G401 (cell line): ENCODE measurements at regions not wholly inside any gene's neighbourhood (a gene's known extent, or its start where the extent isn't known, plus 50 kb on each side); places are given as distances from the start of the nearest gene placed in this dataset.
"Not testable (repeated sequence)": the region's sequence is repeated elsewhere in the genome, so short reads cannot be mapped to it uniquely, and the experiment has no call there.

Source experiments
- DNase-seq: peaks from one replicate; pipeline ENCODE4 v3.0.0-alpha.2; 2015; ENCODE audit warnings: low spot score
- in situ Hi-C: cut with HindIII; loops from 2 replicates; pipeline ENCODE4 v1.10.0; 2016; ENCODE audit warnings: low sequenced_read_pairs, mixed read lengths

DNA sequence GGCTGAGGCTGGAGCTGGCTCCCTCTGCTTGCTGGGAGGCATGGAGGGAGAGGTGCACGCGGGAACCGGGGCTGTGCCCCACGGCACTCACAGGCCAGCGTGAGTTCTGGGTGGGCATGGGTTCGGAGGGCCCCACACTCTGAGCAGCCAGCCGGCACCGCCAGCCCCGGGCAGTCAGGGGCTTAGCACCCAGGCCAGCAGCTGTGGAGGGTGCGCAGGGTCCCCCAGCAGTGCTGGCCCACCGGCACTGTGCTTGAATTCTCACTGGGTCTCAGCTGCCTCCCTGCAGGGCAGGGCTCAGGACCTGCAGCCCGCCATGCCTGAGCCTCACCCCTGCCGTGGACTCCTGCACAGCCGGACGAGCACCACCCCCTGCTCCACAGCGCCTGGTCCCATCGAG, 164.9 kb upstream of the PLD5 start:
- in situ Hi-C loops: no loop called here

GRCh38 chr1:242674951-242675645, 150.6 kb upstream of the PLD5 start:
- no peak for DNase-seq
- in situ Hi-C loops: no loop called here

More for the DNA sequence above, 164.9 kb upstream of the PLD5 start:
- no peak for DNase-seq

- DNase-seq: no peak
- in situ Hi-C loops: no loop called here
These were observed 149.2 kb upstream of the PLD5 start for GRCh38 chr1:242673652-242674051.

- in situ Hi-C loops: not testable (repeated sequence)
These were observed 148.7 kb upstream of the PLD5 start for GRCh38 chr1:242673165-242673564.

DNA sequence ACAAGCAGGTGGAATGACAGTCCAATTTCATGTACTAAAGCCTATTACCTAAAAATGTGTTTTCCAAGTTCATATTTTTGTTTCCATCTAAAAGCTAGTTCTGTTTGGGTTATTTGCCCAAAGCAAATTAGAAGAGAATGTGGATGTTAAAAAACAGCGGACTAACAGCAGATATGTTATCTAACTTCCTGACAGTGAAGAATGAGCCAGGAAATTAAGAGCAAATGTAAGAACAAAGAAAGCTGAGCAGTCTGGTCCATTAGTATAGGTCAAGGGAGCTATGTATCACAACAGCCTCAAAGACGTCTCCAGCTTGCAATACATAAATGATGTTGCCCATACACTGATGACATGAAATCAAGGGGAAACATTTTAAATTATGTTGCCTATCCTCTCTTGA, 145.5 kb upstream of the PLD5 start:
- in situ Hi-C loops: no loop called here
- DNase-seq: no peak

More at GRCh38 chr1:242673165-242673564, 148.7 kb upstream of the PLD5 start:
- DNase-seq: not testable (repeated sequence)

GRCh38 chr1:242662886-242663285, 138.4 kb upstream of the PLD5 start:
- in situ Hi-C loops: no loop called here
- DNase-seq: no peak

GRCh38 chr1:242653772-242654171, 129.3 kb upstream of the PLD5 start:
- DNase-seq, in situ Hi-C loops: not testable (repeated sequence)

DNA sequence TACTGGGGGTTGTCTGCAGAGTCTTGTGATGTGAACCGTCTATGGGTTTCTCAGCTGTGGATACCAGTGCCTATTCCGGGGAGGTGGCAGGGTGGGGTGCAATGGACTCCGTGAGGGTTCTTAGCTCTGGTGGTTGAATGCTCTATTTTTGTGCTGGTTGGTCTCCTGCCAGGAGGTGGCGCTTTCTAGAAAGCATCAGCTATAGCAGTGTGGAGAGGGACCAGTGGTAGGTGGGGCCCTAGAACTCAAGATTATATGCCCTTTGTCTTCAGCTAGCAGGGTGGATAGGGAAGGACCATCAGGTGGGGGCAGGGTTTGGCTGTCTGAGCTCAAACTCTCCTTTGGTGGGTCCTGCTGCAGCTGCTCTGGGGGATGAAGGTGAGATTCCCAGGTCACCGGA, 127.3 kb upstream of the PLD5 start:
- in situ Hi-C loops: no loop called here
- DNase-seq: no peak

DNA sequence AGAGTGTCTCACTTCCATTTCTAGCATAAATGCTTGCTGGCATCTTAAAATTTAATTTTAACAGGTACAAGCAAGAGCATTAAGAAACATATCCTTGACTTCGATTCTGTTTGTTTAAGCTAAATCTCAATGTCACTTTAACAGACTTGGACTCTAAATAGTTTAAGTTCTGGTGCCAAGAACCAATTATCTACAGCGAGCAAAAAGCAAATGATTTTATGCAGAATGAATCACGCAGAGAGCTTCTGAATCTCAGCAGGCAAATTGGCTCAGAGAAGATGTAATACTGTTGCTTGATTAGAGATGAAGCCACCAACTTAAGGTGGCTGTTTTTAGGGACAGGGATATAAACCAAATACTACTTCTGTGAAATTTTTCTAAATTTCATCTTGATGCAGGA, 117.0 kb upstream of the PLD5 start:
- in situ Hi-C loops: no loop called here
- peak; percentile 31 for DNase-seq

DNA sequence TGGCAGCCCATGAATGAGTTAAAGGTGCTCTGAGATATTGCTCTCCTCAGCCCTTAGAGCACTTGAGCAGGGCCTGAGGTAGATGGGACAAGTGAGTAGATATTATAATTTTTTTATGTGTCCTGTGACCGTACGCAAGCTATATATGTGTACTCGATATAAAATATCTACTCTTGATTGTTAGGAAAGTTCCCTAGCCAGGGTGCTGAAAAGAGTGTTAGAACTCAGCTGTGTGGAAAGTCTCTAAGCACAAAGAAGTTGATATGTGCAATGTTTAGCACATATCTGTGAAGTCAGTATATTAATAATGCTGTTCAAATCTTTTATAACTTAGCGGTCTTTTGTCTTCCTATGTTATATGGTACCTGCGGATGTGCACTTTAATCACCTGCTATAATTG, 114.6 kb upstream of the PLD5 start:
- no peak for DNase-seq
- in situ Hi-C loops: no loop called here

DNA sequence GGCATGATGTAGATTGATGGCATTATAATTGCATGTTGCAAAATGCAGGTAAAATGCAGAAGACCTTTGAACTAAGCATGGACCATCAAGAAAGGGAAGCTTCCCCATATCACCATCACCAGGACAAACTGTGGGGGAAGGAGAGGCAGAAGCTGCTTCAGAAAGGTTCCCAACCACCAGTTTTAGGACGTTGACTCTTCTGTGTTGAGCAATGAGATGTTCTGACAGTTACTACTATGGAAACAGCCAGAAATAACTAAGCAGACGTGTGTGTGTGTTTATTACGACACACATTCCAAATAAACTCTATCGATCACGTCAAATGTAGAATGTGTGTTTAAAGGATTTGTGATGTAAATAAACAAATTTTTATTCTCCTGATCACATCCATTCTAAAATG, 110.2 kb upstream of the PLD5 start:
- no peak for DNase-seq
- in situ Hi-C loops: no loop called here

DNA sequence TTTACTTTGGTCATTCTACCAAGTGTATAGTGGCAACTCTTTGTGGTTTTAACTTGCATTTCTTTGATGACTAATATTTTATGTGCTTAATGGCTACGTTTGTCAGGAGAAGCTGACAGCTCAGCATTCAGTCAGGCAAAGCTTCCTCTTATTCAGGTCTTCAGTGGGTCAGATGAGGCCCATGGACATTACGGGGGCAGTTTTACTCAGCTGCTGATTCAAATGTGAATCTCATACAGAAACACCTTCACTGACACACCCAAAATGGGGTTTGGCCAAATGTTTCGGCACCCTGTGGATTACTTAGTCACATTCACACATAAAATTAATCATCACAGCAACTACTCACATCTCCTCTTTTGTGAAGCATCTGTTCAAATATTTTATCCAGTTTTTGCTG, 104.9 kb upstream of the PLD5 start:
- in situ Hi-C loops: no loop called here
- DNase-seq: peak; percentile 24

- in situ Hi-C loops: no loop called here
- no peak for DNase-seq
These were observed 99.3 kb upstream of the PLD5 start for GRCh38 chr1:242623756-242624155.

DNA sequence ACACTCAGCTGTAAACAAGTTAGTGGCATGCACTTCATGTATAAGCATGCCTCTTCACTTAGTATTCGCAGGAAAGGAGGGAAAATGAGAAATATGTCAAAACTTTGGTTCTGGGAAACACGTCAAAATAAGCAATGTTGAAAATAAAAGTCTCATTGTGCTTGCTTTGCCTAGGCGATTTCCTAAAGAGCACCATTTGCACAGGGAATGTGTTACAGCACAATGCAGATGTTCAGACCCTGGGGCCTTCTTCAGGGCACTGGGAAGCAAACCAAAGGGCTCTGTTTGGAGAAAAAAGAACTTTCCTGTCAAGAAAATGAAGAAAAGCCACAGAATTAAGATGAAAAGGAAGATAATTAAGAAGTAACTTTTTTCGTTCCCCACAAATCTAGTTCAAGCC, 98.6 kb upstream of the PLD5 start:
- in situ Hi-C loops: no loop called here
- no peak for DNase-seq

- DNase-seq: no peak
- in situ Hi-C loops: no loop called here
These were observed 88.8 kb upstream of the PLD5 start for GRCh38 chr1:242613266-242613815.

DNA sequence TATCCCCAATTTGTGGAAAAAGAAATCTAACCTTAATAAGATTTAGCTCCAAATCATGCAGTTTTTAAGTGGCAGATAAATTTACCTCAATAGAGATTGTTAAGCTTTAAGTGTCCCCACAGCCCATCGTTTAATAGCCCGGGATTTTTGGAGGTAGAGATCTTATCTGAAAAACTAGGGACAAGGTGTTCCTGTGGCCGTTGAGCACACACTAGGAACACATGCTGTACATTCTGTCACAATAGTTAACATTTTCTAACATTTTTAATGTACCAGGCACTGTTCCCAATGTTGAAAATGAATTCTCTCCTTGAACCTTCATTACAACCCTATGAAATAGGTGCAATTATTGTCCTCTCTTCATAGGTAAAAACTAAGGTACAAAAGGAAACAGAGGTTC, 85.7 kb upstream of the PLD5 start:
- DNase-seq: no peak
- in situ Hi-C loops: no loop called here

- no peak for DNase-seq
These were observed 81.0 kb upstream of the PLD5 start for GRCh38 chr1:242605521-242605920.

GRCh38 chr1:242602001-242602400, 77.5 kb upstream of the PLD5 start:
- in situ Hi-C loops: no loop called here
- DNase-seq: no peak

More at GRCh38 chr1:242605521-242605920, 81.0 kb upstream of the PLD5 start:
- in situ Hi-C loops: no loop called here

GRCh38 chr1:242593756-242594155, 69.3 kb upstream of the PLD5 start:
- in situ Hi-C loops: not testable (repeated sequence)

GRCh38 chr1:242586360-242586680, 61.8 kb upstream of the PLD5 start:
- in situ Hi-C loops: no loop called here

More at GRCh38 chr1:242593756-242594155, 69.3 kb upstream of the PLD5 start:
- DNase-seq: not testable (repeated sequence)

GRCh38 chr1:242585616-242586359, 61.3 kb upstream of the PLD5 start:
- in situ Hi-C loops: no loop called here
- DNase-seq: no peak

More at GRCh38 chr1:242586360-242586680, 61.8 kb upstream of the PLD5 start:
- peak; percentile 1 for DNase-seq
